Umbilical cord (tissue), 1 donor: ENCODE measurements at regions not wholly inside any gene's neighbourhood (a gene's known extent, or its start where the extent isn't known, plus 50 kb on each side); places are given as distances from the start of the nearest gene placed in this dataset.

Experiments used
- DNase-seq: peaks from one replicate; pipeline ENCODE4 v3.0.0-alpha.2; 2015; ENCODE audit warnings: low spot score

GRCh38 chr10:131689486-131689885 is 211.3 kb upstream of the PPP2R2D start:
- no peak for DNase-seq

GRCh38 chr10:131689954-131690757 is 210.7 kb upstream of the PPP2R2D start:
- no peak for DNase-seq

GRCh38 chr10:131690805-131691239 is 210.0 kb upstream of the PPP2R2D start:
- DNase-seq = no peak

GRCh38 chr10:131691481-131692090 is 209.2 kb upstream of the PPP2R2D start:
- no peak for DNase-seq

- DNase-seq = no peak
Observed at GRCh38 chr10:131692176-131692575, 208.6 kb upstream of the PPP2R2D start.

GRCh38 chr10:131692686-131693334 is 208.0 kb upstream of the PPP2R2D start:
- DNase-seq = no peak

- DNase-seq = no peak
Observed at GRCh38 chr10:131693766-131694165, 207.0 kb upstream of the PPP2R2D start.

- no peak for DNase-seq
Observed at GRCh38 chr10:131694168-131694780, 206.5 kb upstream of the PPP2R2D start.

GRCh38 chr10:131694781-131695495 is 205.9 kb upstream of the PPP2R2D start:
- peak; percentile 3 for DNase-seq

- no peak for DNase-seq
Observed at GRCh38 chr10:131695496-131696165, 205.2 kb upstream of the PPP2R2D start.

GRCh38 chr10:131697476-131698128 is 203.2 kb upstream of the PPP2R2D start:
- DNase-seq = no peak

- DNase-seq = no peak
Observed at GRCh38 chr10:131698232-131698631, 202.6 kb upstream of the PPP2R2D start.

- DNase-seq = no peak
Observed at GRCh38 chr10:131698986-131699385, 201.8 kb upstream of the PPP2R2D start.

GRCh38 chr10:131700032-131700431 is 200.8 kb upstream of the PPP2R2D start:
- DNase-seq = no peak

- no peak for DNase-seq
Observed at GRCh38 chr10:131700506-131700905, 200.3 kb upstream of the PPP2R2D start.

GRCh38 chr10:131701131-131701947 is 199.5 kb upstream of the PPP2R2D start:
- DNase-seq = no peak

- no peak for DNase-seq
Observed at GRCh38 chr10:131702531-131703356, 198.1 kb upstream of the PPP2R2D start.

GRCh38 chr10:131703541-131703940 is 197.3 kb upstream of the PPP2R2D start:
- DNase-seq = no peak

GRCh38 chr10:131703941-131704340 is 196.9 kb upstream of the PPP2R2D start:
- DNase-seq = no peak
